ENCODE measurements at regions not wholly inside any gene's neighbourhood (a gene's known extent, or its start where the extent isn't known, plus 50 kb on each side); places are given as distances from the start of the nearest gene placed in this dataset.
"Not testable (repeated sequence)": the region's sequence is repeated elsewhere in the genome, so short reads cannot be mapped to it uniquely, and the experiment has no call there.

DNA sequence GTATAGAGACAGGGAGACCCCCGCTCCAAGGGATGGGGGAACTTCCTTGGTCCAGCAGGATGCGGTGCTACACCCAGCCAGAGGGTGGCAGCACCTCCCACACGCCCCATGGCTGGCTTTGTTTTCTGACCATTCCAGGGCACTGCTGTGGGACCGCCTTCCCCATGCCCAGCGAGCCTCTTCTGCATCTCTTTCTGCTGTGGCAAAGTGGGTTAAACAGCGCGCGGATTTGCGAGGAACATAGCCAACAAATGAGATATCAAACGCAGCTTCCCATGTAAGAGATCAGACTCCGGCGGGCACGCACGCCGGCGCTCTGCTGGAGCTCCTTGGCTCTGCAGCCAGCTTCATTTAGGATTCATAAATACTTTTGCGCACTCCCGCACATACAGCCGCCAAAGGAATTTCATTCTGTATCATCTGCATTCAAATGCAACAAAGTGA lies 485.8 kb upstream of the CADM1 start:
- no peak overlapping the region for H3K4me3 ChIP-seq (ENCODE audit: low read length)
- DNase-seq (ENCODE audit: low read depth, low spot score) = no peak

DNA sequence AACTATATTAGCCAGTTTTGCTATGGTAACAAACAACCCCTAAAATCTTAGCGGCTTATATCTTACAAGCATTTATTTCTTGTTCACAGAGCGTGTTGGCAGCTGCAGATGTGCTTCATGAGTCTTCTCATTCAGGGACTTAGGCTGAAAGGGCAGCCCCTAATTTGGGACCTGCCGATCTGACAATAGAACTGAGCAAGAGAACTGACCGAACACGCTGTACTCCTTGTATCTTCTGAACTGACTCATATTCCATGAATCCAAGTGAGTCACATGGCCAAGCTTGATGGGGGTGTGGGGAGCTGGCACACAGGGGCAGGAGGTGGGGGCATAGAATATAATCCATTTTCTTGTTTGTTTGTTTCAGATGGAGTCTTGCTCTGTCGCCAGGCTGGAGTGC lies 481.7 kb upstream of the CADM1 start:
- DNase-seq (ENCODE audit: low read depth, low spot score) = no peak
- no peak overlapping the region for H3K4me3 ChIP-seq (ENCODE audit: low read length)

GRCh38 chr11:115984228-115984627 lies 480.0 kb upstream of the CADM1 start:
- DNase-seq (ENCODE audit: low read depth, low spot score) = no peak
- no peak overlapping the region for H3K4me3 ChIP-seq (ENCODE audit: low read length)

GRCh38 chr11:115982666-115983065 lies 478.5 kb upstream of the CADM1 start:
- DNase-seq (ENCODE audit: low read depth, low spot score) = no peak
- no peak overlapping the region for H3K4me3 ChIP-seq (ENCODE audit: low read length)

- DNase-seq (ENCODE audit: low read depth, low spot score) = no peak
- no peak overlapping the region for H3K4me3 ChIP-seq (ENCODE audit: low read length)
Measured at GRCh38 chr11:115981814-115982471, 477.7 kb upstream of the CADM1 start.

DNA sequence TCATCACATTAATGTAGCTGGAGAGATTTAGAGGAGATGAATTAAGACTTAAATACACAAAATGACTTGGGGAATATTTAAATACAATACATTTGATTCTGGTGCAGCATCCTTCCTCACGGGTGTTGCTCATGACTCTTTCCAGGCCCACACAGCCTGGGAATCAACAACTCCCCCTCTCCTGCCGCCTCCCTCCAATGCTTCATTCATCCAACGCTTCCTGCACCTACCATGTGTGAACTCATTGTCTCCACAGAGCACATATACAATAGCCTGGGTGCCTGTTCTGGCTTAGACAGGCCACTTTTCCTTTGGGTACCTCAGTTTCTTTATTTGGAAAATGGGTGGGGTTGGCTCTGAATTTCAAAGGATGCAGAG lies 476.9 kb upstream of the CADM1 start:
- no peak for DNase-seq (ENCODE audit: low read depth, low spot score)
- no peak overlapping the region for H3K4me3 ChIP-seq (ENCODE audit: low read length)

DNA sequence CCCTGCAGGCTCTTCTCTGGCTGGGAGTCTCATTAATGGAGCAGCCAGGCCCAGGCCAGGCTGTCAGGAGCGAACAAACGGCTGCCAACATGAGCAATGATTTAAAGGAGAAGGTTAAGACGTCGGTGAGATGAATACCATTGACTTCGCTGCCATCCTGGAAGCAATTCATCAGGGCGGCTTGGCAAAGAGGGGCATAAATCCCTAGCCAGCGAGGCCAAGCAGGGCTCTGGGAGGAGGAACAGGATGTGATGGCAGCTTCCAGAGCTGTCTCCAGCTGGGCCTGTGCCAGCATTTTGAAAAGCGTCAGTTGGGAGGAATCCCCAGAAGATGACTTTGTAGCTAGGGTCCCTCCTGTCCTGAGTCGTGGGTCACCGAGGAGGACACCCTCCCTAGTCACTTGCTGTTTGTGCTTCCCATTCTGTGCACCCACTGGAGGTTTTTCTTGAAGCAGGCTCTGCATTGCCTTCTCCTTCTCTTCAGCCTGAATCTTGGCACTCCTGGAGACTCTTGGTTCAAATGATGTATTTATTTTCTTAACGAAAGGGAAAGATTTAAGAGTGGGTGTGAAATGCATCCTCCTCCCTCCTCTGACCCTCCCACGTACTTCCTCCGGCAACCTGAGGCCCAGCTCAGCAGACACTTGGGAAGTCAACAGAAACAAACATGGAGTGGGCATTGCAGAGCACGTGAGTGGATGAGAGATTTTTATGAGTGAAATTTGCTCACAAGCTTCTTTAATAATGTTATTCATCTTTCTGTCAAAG lies 476.3 kb upstream of the CADM1 start:
- no peak for DNase-seq (ENCODE audit: low read depth, low spot score)
- H3K4me3 ChIP-seq (ENCODE audit: low read length) = no peak overlapping the region

GRCh38 chr11:115974703-115975102 lies 470.5 kb upstream of the CADM1 start:
- no peak for DNase-seq (ENCODE audit: low read depth, low spot score)
- H3K4me3 ChIP-seq (ENCODE audit: low read length) = no peak overlapping the region

DNA sequence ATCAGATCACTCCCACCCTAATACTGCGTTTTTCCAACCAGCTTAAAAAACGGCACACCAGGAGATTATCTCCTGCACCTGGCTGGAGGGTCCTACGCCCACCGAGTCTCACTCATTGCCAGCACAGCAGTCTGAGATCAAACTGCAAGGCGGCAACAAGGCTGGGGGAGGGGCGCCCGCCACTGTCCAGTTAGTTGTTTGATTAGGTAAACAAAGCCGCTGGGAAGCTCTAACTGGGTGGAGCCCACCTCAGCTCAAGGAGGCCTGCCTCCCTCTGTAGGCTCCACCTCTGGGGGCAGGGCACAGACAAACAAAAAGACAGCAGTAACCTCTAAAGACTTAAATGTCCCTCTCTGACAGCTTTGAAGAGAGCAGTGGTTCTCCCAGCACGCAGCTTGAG lies 463.0 kb upstream of the CADM1 start:
- not testable (repeated sequence) for H3K4me3 ChIP-seq (ENCODE audit: low read length)

DNA sequence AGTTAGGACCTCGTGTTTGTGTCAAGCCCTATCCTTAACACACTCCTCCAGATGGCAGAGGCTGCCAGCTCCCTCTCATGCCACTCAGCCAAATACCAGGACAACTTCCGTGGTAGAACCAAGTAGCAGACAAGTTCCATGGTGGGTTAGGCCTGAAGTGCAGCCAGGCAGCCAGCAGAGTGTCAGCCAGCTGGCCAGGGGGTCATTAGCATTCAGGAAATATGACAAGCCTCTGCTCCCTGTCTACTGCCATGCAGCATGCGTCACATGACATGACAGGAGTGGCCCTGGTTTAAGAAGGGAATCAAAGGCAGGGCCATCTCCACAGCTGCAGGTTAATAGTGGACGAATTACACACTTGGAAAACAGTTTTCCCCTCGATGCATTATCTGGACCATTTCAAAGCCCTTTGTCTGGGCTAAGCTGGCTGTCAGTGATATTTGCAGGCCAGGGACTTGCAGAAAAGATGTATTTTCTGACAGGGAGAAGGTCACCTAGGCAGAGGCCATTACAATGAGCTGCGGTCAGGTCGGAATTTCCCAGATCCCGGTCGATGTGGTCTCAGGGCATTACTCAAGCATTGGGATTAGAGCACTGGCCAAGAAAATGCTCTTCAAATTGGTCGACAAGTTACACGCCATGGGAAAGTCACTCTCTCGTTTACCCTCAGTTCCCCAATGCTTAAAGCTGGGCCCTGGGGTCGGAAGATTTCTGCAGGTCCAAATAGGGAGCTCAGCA lies 461.7 kb upstream of the CADM1 start:
- no peak for DNase-seq (ENCODE audit: low read depth, low spot score)
- no peak overlapping the region for H3K4me3 ChIP-seq (ENCODE audit: low read length)

More for the DNA sequence above, 463.0 kb upstream of the CADM1 start:
- DNase-seq (ENCODE audit: low read depth, low spot score) = not testable (repeated sequence)

GRCh38 chr11:115964091-115964490 lies 459.9 kb upstream of the CADM1 start:
- no peak for DNase-seq (ENCODE audit: low read depth, low spot score)
- H3K4me3 ChIP-seq (ENCODE audit: low read length) = no peak overlapping the region

DNA sequence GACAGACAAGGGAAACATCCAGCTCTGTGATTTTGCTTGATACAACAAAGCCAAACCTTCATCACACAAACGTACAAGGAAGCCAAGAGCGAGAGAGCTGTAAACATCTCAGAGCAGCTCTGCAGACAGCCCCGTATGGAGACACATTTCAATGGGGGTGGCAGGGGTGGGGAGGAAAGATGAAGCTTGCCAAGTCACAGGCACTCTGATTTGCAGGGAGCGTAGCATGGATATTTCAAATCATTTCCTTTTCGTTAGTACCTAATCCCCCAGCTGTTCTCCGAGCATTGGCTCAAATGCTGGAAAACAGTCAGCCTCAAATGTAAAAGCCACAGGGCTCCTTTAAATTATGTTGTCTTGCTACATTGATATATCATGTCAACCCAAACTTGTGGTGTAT lies 458.9 kb upstream of the CADM1 start:
- H3K4me3 ChIP-seq (ENCODE audit: low read length) = no peak overlapping the region
- DNase-seq (ENCODE audit: low read depth, low spot score) = no peak

DNA sequence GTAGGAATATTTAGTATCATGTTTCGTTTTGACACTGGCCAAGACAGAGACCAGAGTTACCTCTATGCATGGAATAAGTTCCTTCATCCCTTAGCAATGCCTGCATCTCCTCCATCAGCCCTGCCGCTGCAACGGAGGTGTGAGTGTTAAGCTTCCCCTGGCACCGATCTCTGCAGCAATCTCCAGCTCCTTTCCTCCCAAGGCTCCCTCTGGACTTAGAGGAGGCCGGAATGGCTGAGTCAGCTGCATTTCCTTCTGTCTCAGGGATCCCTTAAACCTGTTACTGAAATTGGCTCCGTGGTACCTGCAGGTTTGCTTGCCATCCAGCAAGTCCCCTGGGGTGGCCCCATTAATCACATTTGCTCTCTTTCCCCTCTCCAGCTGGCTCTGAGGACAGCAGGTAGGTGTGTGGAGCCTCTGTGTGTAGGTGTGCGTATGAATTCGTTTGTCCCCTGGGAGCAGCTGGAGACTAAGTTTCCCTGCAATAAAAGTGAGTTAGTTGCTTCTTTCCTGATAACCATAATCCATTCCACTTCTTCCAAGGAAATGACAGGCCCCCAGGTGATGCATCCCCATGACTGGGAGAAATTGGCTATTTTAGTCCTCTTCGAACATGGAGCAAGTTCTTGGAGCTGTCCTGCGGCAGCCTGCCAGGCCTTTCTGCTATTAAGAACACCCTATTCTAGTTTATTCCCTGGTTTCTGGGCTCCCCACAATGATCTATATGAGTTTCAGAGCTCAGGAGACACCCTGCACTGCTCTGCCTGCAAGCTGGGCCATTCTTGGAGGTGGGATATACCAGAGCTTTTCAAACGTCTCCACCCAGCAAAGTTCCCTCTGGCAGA lies 457.2 kb upstream of the CADM1 start:
- H3K4me3 ChIP-seq (ENCODE audit: low read length) = no peak overlapping the region
- no peak for DNase-seq (ENCODE audit: low read depth, low spot score)

DNA sequence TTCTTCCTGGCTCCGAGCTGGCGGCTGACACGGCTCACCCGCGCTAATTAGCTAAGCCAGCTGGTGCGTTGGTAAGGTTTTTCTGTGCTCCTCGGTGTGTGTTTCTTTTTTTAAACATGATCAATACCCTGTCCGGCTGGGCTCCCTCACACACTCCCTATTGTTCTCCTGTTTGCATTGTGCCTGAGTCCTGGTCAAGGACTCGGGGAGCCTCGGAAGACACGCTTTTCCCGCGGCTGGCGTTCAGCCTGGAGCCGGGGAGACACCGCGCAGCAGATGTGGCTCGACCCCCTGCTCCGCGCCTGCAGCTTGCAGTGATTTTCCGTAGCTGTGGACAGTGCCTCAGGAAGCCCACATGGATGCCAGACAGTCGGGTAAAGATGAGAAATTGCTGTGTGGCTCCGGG lies 454.9 kb upstream of the CADM1 start:
- DNase-seq (ENCODE audit: low read depth, low spot score) = no peak
- no peak overlapping the region for H3K4me3 ChIP-seq (ENCODE audit: low read length)

DNA sequence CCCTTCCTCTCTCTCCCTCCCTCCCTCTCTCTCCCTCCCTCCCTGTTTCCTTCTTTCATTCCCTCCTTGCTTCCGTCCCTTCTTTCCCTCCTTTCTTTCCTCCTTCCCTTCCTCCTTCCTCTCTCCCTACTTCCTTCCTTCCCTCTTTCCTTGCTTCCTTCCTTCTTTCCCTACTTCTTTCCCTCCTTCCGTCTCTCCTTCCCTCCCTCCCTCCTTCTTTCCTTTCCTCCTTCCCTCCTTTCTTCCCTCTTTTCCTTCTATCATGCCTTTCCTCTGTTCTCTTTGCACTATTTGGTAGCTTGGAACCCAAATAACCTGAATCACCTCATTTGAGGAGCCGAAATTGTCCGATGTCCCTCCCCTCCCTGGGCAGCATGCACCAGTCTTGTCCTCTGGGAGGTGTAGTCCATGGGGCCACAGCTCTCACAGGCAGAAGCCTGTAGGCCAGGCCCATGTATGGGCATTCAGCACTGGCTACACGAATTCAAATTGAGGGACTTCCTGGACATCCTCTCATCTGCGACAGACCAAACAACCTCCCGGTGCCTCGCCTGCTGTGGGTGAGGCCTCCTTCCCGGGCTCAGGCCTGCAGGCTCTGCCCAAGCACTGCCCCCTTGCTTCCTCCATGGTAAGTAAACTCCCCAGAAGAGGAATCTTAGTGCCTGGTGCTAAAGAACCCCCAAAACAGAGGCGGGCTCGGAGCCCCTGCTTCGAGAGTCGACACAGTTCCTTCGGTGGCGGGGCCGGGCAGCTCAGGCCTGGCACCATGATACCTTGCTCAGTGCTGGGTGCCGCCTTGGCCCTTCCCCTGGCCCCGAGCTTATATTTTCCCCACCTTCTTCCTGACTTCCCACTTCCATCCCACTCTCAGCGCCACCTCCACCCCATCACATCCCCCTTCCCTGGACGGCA lies 454.1 kb upstream of the CADM1 start:
- no peak for DNase-seq (ENCODE audit: low read depth, low spot score)

GRCh38 chr11:115955803-115956202 lies 451.6 kb upstream of the CADM1 start:
- no peak for DNase-seq (ENCODE audit: low read depth, low spot score)
- H3K4me3 ChIP-seq (ENCODE audit: low read length) = no peak overlapping the region

More for the DNA sequence above, 454.1 kb upstream of the CADM1 start:
- H3K4me3 ChIP-seq (ENCODE audit: low read length) = no peak overlapping the region

DNA sequence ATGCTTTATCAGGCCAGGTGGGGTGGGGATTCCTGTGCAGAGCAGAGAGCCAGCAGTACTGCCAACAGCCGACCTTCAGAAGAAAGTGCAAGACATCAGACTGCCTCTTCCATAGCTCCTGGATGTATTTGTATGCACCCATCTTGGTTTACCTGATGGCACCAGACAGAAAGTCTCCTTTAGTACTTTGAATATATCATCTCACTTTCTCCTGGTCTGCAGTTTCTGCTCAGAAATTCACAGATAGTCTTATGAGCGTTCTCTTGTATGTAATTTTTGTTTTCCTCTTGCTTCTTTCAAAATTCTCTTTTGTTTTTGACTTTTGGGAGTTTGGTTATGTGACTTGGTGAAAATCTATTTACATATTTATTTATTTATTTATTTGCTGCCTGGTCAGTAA lies 446.4 kb upstream of the CADM1 start:
- H3K4me3 ChIP-seq (ENCODE audit: low read length) = no peak overlapping the region
- no peak for DNase-seq (ENCODE audit: low read depth, low spot score)

DNA sequence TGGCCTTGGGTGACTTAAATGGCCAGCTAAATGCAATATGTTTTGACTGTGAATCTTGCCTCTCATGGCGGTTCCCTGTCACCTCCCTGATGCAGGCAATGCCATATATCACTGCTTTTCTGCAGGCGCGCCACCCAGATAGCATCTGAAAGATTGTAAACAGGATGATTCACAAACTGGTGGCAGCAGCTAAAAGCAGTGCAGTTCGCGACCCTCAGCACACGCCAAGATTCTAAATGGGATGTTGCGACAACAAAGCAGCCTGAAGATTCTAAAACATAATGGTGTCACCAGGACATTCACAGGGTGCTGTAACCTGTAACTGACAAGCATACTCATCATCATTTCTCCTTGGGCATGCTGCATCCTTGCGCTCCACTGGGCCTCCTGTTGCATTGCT lies 440.4 kb upstream of the CADM1 start:
- no peak for DNase-seq (ENCODE audit: low read depth, low spot score)

More for the DNA sequence above, 440.4 kb upstream of the CADM1 start:
- no peak overlapping the region for H3K4me3 ChIP-seq (ENCODE audit: low read length)

Data from Jurkat, Clone E6-1 (cell line).